A549 (cell line): ENCODE measurements at regions not wholly inside any gene's neighbourhood (a gene's known extent, or its start where the extent isn't known, plus 50 kb on each side); places are given as distances from the start of the nearest gene placed in this dataset.

ENCODE experiments used
- TF ChIP-seq, protein P1 (sequence below): fragments of >200 bp; sonication (Bioruptor Twin); formaldehyde crosslinking; IDR thresholded peaks from 3 replicates; pipeline ENCODE4 v1.5.1; 2016
- TF ChIP-seq, protein P2 (sequence below): fragments of >200 bp; sonication (Bioruptor Twin); formaldehyde crosslinking; IDR thresholded peaks from 3 replicates; pipeline ENCODE4 v1.6.1; 2016

- TF ChIP-seq, protein P1, sequence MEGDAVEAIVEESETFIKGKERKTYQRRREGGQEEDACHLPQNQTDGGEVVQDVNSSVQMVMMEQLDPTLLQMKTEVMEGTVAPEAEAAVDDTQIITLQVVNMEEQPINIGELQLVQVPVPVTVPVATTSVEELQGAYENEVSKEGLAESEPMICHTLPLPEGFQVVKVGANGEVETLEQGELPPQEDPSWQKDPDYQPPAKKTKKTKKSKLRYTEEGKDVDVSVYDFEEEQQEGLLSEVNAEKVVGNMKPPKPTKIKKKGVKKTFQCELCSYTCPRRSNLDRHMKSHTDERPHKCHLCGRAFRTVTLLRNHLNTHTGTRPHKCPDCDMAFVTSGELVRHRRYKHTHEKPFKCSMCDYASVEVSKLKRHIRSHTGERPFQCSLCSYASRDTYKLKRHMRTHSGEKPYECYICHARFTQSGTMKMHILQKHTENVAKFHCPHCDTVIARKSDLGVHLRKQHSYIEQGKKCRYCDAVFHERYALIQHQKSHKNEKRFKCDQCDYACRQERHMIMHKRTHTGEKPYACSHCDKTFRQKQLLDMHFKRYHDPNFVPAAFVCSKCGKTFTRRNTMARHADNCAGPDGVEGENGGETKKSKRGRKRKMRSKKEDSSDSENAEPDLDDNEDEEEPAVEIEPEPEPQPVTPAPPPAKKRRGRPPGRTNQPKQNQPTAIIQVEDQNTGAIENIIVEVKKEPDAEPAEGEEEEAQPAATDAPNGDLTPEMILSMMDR, result no peak
- TF ChIP-seq, protein P2, sequence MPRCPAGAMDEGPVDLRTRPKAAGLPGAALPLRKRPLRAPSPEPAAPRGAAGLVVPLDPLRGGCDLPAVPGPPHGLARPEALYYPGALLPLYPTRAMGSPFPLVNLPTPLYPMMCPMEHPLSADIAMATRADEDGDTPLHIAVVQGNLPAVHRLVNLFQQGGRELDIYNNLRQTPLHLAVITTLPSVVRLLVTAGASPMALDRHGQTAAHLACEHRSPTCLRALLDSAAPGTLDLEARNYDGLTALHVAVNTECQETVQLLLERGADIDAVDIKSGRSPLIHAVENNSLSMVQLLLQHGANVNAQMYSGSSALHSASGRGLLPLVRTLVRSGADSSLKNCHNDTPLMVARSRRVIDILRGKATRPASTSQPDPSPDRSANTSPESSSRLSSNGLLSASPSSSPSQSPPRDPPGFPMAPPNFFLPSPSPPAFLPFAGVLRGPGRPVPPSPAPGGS, result no peak
These were observed 201.1 kb upstream of the RGS6 start for GRCh38 chr14:71731096-71731495.
